ENCODE measurements at regions not wholly inside any gene's neighbourhood (a gene's known extent, or its start where the extent isn't known, plus 50 kb on each side); places are given as distances from the start of the nearest gene placed in this dataset.
A peak's percentile ranks its signal among the peaks of the same experiment; 100 is the strongest.

DNA sequence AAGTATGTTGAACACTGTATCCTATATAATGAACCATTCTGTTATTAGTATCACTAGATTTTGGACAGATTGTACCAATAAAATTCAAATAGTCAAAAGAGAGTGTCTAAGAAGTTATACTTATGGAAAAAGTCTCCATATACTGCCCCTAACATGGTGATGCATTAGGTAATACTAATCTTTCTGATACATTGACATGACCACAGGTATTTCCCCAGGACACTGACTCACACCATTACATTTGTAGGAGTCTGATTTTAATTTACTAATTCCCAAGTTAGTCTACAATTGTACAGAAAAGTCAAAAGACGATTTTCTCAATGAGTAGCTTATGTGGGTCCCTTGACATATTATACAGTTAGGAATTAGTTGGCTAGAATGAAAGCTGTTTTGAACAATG is 593.8 kb downstream of the ISL1 start:
- DNase-seq = no peak
- H3K36me3 ChIP-seq (replicated peaks; ENCODE audit: control insufficient read depth, insufficient read depth, low read length) = no peaks in the 10 kb centered on the region
- H3K27me3 ChIP-seq (ENCODE audit: control insufficient read depth, insufficient read depth, low read length) = no peaks in the 10 kb centered on the region
- no peak overlapping the region for H3K4me3 ChIP-seq (ENCODE audit: insufficient read depth, low read depth, low read length)

DNA sequence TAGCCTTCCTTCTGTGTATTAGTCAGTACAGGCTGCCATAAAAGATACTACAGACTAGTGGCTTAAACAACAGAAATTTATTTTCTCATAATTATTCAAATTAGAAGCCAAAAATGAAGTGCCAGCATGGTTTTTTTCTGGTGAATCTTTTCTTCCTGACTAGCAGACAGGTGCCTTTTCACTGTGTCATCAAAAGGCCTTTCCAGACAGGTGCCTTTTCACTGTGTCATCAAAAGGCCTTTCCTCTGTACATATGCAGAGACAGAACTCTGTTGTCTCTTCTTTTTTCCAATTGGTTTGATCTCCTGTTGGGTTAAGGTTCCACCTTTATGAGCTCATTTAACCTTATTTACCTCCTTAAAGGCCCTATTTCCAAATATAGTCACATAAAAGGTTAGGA is 599.9 kb downstream of the ISL1 start:
- H3K4me3 ChIP-seq (ENCODE audit: insufficient read depth, low read depth, low read length) = no peak overlapping the region
- H3K27me3 ChIP-seq (ENCODE audit: control insufficient read depth, insufficient read depth, low read length) = no peaks in the 10 kb centered on the region
- no peaks in the 10 kb centered on the region for H3K36me3 ChIP-seq (replicated peaks; ENCODE audit: control insufficient read depth, insufficient read depth, low read length)
- DNase-seq = no peak

DNA sequence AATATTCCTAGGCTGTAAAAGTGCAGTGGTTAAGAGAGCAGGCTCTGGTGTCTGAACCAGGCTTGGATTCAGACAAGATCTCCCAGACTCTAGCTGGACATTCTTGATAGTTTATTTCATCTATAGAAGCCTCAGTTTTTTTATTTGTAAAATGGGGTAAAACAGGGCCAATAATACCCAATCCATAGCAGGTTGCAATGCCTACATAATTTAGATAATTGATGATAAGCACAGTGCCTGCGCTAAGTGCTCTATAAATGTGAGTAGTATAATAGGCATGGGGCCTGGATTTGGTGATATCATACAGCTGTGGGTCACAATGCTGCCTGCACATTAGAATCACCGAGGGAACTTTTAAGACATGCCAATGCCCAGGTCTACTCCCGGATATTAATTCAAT is 603.5 kb downstream of the ISL1 start:
- no peak for DNase-seq
- no peak overlapping the region for H3K4me3 ChIP-seq (ENCODE audit: insufficient read depth, low read depth, low read length)
- no peaks in the 10 kb centered on the region for H3K27me3 ChIP-seq (ENCODE audit: control insufficient read depth, insufficient read depth, low read length)
- H3K36me3 ChIP-seq (replicated peaks; ENCODE audit: control insufficient read depth, insufficient read depth, low read length) = no peaks in the 10 kb centered on the region

DNA sequence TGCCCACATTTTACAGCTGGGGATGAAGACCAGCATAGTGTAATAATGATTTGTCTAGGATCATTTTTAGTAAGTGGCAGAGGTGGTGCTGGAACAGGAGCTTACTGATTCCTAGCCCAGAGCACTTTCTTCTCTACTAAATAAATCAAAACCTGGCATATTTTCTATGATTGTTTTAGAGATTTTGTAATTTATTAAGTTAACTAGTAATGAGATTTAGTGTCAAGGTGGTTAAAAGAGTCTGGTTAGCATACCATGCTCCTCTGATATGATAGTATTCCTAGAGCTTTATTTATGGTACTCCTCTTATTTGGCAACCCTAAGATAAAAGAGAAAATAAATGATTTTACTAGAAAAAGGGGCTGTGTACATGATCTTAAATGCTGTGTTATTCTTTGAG is 604.0 kb downstream of the ISL1 start:
- no peak for DNase-seq

DNA sequence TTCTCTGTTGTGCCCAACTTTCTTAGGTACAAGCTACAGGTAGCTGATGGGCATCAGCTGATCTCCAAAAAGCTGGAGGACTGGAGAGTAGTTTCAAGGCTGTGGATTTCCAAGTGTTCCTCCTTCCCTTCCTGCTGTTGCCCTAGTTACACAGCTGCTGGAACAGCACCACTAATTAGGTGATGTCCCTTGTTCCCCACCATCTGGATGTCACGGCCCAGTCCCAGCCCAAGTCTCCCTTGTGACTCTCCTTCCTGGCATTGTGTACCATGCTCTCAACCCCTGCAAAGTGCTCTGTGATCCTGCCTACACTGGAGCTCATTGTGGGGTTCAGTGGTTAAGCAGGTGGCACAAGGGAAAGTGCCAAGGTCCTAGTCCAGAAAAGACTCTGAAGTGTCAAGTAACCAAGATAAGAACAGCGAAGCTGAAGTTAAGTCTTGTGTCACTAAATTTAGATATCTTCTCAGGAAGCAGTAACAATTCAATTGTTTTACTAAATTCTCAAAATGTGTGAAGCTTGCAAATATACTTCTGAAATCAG is 604.5 kb downstream of the ISL1 start:
- DNase-seq = no peak
- Histone ChIP-seq H3K4me3 (ENCODE audit: insufficient read depth, low read depth, low read length) (no peak overlapping the region), H3K36me3 (replicated peaks; ENCODE audit: control insufficient read depth, insufficient read depth, low read length) (no peaks in the 10 kb centered on the region), H3K27me3 (ENCODE audit: control insufficient read depth, insufficient read depth, low read length) (no peaks in the 10 kb centered on the region)

More for the DNA sequence above, 604.0 kb downstream of the ISL1 start:
- Histone ChIP-seq H3K4me3 (ENCODE audit: insufficient read depth, low read depth, low read length) (no peak overlapping the region), H3K27me3 (ENCODE audit: control insufficient read depth, insufficient read depth, low read length) (no peaks in the 10 kb centered on the region), H3K36me3 (replicated peaks; ENCODE audit: control insufficient read depth, insufficient read depth, low read length) (no peaks in the 10 kb centered on the region)

DNA sequence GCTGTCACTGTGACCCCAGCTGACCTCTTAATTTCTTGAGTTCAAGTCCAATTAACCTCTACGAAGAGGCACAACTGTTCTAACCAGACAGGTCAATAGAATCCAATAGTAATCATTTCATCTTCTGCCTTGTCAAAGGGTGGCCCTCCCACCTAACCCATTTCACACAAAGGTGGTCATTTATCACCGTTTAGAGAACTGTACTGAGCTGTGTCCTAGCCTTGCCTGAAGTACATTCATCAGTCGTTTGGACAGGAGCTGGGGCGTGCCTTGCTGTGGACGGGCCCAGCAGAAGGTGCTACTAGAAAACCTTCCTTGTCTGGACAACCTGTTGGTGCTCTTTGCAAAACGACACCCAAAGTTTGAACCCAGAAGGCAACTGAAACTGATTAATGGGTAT is 605.4 kb downstream of the ISL1 start:
- no peak overlapping the region for H3K4me3 ChIP-seq (ENCODE audit: insufficient read depth, low read depth, low read length)
- no peaks in the 10 kb centered on the region for H3K36me3 ChIP-seq (replicated peaks; ENCODE audit: control insufficient read depth, insufficient read depth, low read length)
- DNase-seq = no peak
- no peaks in the 10 kb centered on the region for H3K27me3 ChIP-seq (ENCODE audit: control insufficient read depth, insufficient read depth, low read length)

DNA sequence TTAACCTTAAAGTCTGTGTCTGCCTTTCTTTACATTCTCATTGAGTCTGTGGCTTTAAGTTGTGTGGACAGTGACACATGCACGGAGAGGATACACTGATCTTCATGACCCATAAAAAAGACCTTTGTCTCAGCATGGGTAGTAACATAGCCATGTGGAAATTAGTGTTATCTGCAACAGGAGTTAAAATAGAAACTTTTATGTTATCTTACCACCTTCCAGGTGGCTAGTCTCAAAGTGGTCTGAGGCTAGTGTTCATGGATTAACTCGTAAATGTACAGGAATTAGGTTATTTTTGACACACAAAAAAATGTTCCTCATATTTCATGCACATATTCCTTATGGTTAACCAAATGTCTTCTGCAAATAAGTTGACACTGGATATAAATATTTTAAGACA is 607.0 kb downstream of the ISL1 start:
- H3K4me3 ChIP-seq (ENCODE audit: insufficient read depth, low read depth, low read length) = no peak overlapping the region
- H3K36me3 ChIP-seq (replicated peaks; ENCODE audit: control insufficient read depth, insufficient read depth, low read length) = no peaks in the 10 kb centered on the region
- no peak for DNase-seq

DNA sequence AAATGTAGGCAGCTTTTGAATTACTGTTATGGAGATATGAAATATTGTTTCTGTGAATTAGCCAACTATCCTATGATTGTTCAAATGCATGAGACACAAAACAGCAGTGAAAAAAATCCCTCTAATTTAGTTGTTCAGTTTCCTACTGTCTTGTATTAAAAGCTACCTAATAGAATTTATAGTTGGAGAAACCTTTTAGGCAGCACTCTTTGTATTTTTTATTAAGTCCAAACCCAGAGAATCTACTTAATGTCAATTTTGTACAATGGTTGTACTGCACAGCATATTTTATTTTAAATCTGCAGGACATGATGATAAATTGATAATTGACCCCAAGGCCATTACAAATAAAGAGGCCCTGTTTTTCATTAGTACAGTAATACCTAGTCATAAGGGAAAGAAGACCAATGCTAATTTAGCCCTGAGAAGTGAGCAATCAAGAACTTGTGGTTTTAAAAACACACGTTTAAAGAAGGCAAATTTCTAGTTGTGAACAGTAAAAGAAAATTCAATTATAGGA is 607.5 kb downstream of the ISL1 start:
- H3K36me3 ChIP-seq (replicated peaks; ENCODE audit: control insufficient read depth, insufficient read depth, low read length) = no peaks in the 10 kb centered on the region
- no peaks in the 10 kb centered on the region for H3K27me3 ChIP-seq (ENCODE audit: control insufficient read depth, insufficient read depth, low read length)
- no peak overlapping the region for H3K4me3 ChIP-seq (ENCODE audit: insufficient read depth, low read depth, low read length)
- DNase-seq = no peak

More for the DNA sequence above, 607.0 kb downstream of the ISL1 start:
- no peaks in the 10 kb centered on the region for H3K27me3 ChIP-seq (ENCODE audit: control insufficient read depth, insufficient read depth, low read length)

DNA sequence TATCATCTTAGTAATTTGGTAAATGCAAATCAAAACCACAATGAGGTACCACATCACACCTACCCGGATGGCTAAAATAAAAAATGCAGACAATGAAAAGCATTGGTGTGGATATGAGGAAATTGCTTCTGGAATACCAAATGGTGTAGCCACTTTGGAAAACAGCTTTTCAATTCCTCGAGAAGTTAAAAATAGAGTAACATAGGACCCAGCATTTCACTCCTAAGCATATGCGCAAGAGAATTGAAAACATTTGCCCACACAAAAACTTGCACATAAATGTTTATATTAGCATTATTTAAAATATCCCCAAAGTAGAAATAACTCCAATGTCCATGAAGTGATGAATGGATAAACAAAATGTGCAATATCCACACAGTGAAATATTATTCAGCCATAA is 608.7 kb downstream of the ISL1 start:
- H3K27me3 ChIP-seq (ENCODE audit: control insufficient read depth, insufficient read depth, low read length) = no peaks in the 10 kb centered on the region
- no peaks in the 10 kb centered on the region for H3K36me3 ChIP-seq (replicated peaks; ENCODE audit: control insufficient read depth, insufficient read depth, low read length)
- DNase-seq = no peak
- no peak overlapping the region for H3K4me3 ChIP-seq (ENCODE audit: insufficient read depth, low read depth, low read length)

DNA sequence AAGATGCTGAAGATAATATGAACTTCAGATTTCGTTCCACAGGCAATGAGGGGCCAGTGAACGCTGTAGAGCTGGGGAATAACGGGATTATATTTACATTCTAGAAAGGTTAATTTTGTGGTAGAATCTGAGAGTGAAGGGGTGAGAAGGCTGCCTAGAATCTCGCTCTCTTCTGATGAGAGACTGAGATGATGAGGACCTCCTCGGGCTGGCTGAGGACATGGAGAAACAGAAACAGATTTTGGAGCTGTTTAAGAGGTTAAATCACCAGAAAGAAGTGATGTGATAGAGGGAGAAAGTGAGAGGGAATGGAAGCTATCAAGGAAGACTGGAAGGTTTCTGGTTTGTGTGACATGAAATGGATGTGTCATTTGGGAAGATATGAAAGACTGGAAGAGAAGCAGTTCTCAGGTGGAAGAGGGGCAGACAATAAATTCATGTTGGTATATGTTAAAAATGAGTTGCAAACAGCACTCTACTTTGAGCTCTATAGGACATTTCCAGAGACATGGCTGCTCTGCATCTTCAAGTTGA is 612.6 kb downstream of the ISL1 start:
- Histone ChIP-seq H3K4me3 (ENCODE audit: insufficient read depth, low read depth, low read length) (no peak overlapping the region), H3K36me3 (replicated peaks; ENCODE audit: control insufficient read depth, insufficient read depth, low read length) (no peaks in the 10 kb centered on the region), H3K27me3 (ENCODE audit: control insufficient read depth, insufficient read depth, low read length) (no peaks in the 10 kb centered on the region)
- no peak for DNase-seq

DNA sequence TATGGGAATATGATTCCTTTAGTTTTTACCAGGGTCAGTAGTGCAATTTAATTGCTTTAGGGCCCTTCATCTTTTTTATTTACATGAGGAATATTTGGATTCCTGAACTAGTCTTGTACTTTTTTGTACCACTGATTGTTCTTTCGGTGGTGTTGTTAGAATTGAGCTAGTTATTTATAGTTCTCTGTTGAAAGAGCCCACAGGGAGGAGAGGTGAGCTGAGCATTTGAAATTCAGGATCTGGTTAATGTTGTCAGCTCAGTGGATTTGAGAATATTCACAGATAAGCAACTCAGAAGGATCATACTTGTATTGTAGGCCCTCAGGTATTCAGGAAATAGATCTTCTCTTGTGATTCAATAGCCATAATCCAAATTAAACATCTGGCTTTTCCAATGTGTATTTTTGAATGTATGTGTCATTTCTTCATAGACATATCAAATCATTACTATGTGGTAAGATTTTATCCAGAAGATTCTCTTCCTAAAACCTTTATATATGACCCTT is 613.2 kb downstream of the ISL1 start:
- H3K4me3 ChIP-seq (ENCODE audit: insufficient read depth, low read depth, low read length) = no peak overlapping the region
- H3K27me3 ChIP-seq (ENCODE audit: control insufficient read depth, insufficient read depth, low read length) = no peaks in the 10 kb centered on the region
- no peaks in the 10 kb centered on the region for H3K36me3 ChIP-seq (replicated peaks; ENCODE audit: control insufficient read depth, insufficient read depth, low read length)
- no peak for DNase-seq

DNA sequence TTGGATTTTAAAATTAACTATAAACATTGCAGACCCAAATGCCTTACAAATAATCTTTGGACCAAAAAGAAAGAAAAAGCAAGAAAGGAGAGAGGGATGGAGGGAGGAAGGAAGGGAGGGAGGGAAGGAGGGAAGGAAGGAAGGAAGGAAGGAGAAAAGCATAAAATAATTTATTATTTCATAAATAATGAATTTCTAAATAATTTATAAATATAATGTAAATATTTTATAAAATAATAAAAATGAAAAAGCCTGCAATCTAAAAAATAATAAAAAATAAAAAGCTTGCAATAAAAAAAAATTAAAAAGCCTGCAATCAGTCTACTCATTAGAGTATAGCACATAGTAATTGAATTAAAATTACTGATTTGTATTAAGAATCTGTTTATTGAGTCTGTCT is 614.3 kb downstream of the ISL1 start:
- DNase-seq = no peak
- no peak overlapping the region for H3K4me3 ChIP-seq (ENCODE audit: insufficient read depth, low read depth, low read length)
- no peaks in the 10 kb centered on the region for H3K36me3 ChIP-seq (replicated peaks; ENCODE audit: control insufficient read depth, insufficient read depth, low read length)
- H3K27me3 ChIP-seq (ENCODE audit: control insufficient read depth, insufficient read depth, low read length) = no peaks in the 10 kb centered on the region

DNA sequence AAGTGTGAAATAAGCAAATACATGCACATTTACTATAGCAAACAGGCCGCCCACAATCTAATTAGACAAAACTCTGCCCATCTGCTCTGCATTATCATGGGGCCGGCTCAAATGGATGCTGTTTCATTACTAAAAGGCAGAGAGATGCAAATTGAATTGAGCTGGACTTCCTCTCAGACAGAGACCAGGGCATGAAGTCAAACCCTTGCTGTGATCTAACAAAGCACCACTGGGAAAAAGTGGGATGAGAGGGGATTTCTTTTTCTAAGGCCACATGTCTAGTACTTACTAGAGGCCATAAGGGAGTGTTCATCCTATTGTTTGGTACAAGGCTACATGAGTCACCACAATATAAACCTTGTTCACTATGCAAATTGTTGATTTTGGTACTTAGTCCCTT is 614.7 kb downstream of the ISL1 start:
- Histone ChIP-seq H3K4me3 (ENCODE audit: insufficient read depth, low read depth, low read length) (no peak overlapping the region), H3K36me3 (replicated peaks; ENCODE audit: control insufficient read depth, insufficient read depth, low read length) (no peaks in the 10 kb centered on the region), H3K27me3 (ENCODE audit: control insufficient read depth, insufficient read depth, low read length) (no peaks in the 10 kb centered on the region)
- DNase-seq = peak; percentile 31

DNA sequence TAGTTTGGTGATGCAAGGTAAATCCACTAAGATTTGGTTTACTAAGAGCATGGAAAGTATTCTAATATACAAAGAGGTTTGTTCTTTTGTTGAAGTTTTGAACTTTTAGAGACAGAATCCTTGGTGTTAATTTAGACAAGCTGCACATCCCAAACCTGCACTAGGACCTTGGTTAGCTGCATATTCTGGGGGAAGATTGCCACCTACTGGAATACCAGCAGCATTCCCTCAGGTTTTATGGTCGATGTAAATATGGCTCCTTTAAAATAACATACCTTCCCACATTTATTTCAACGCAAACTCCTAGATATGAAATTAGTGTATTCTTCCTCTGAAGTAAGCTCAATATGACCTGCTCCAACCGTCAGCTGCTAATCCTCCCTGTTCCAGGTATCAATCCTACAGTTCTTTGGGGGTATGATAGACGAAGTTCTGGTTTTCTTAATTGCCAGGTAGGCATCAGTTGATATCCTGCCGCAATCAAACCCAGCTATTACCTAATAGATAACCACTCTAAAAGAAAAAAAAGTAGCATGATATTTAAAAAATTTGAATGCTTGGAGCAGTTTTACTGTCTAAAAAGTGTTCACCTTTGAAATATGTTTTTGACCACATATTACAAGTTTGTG is 624.1 kb downstream of the ISL1 start:
- no peak overlapping the region for H3K4me3 ChIP-seq (ENCODE audit: insufficient read depth, low read depth, low read length)
- DNase-seq = peak; percentile 12
- H3K27me3 ChIP-seq (ENCODE audit: control insufficient read depth, insufficient read depth, low read length) = no peaks in the 10 kb centered on the region
- no peaks in the 10 kb centered on the region for H3K36me3 ChIP-seq (replicated peaks; ENCODE audit: control insufficient read depth, insufficient read depth, low read length)

DNA sequence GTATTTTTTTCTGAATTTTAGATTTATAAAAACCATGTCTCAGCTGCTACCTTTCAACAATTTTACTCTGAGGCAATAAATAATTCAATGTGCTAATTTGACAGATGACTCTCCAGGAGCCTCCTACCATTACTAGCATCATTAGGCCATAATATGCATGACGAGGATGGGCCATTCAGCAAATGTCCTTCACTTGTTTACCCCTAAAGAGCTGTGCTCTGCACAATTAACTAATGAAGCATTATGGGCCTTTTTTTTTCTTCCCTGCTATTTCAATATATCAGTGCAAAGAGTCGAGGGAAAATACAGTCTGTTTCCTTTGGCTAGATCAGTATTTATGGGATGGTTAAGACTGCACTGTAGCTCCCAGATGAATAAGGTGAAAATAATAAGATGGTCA is 627.2 kb downstream of the ISL1 start:
- Histone ChIP-seq H3K4me3 (ENCODE audit: insufficient read depth, low read depth, low read length) (no peak overlapping the region), H3K27me3 (ENCODE audit: control insufficient read depth, insufficient read depth, low read length) (no peaks in the 10 kb centered on the region), H3K36me3 (replicated peaks; ENCODE audit: control insufficient read depth, insufficient read depth, low read length) (no peaks in the 10 kb centered on the region)
- no peak for DNase-seq

Data from H7 (cell line).